Activated CD8-positive, alpha-beta T cell treated with anti-CD3 and anti-CD28 coated beads, Interleukin-2, amount 10 ng/mL, durations not matched to agents 7 days and 5 days (primary cell): ENCODE measurements at regions not wholly inside any gene's neighbourhood (a gene's known extent, or its start where the extent isn't known, plus 50 kb on each side); places are given as distances from the start of the nearest gene placed in this dataset.
"Not testable (repeated sequence)": the region's sequence is repeated elsewhere in the genome, so short reads cannot be mapped to it uniquely, and the experiment has no call there.

Experiments used
- ATAC-seq: fragments of 150-1000 bp; cut with Tn5 transposase; one replicate; pipeline ENCODE4 v1.10.0; 2021; ENCODE audit warnings: moderate library complexity
- CTCF ChIA-PET: fragments of 350-600 bp; sonication (Branson Sonifier 250); formaldehyde crosslinking; loops from one replicate; lab custom pipeline; 2021; ENCODE audit warnings: antibody characterized with exemption; lab: Charles Lee
- POLR2A ChIA-PET: fragments of 350-600 bp; sonication (Branson Sonifier 250); formaldehyde crosslinking; loops from one replicate; lab custom pipeline; 2021; ENCODE audit warnings: antibody characterized with exemption; lab: Charles Lee
- DNase-seq: peaks from one replicate; pipeline ENCODE4 v3.0.0-alpha.2; 2020
- H3K27ac Mint-ChIP-seq: one replicate; pipeline ENCODE4 v1.8.0; 2021; ENCODE audit warnings: mild to moderate bottlenecking, mixed read lengths
- H3K27me3 Mint-ChIP-seq: one replicate; pipeline ENCODE4 v1.8.0; 2021; ENCODE audit warnings: low read depth, mixed read lengths
- H3K36me3 Mint-ChIP-seq: one replicate; pipeline ENCODE4 v1.8.0; 2021; ENCODE audit warnings: low read depth, mixed read lengths
- H3K4me1 Mint-ChIP-seq: one replicate; pipeline ENCODE4 v1.8.0; 2021; ENCODE audit warnings: low read depth, mixed read lengths
- H3K4me3 Mint-ChIP-seq: one replicate; pipeline ENCODE4 v1.8.0; 2021; ENCODE audit warnings: mild to moderate bottlenecking, mixed read lengths
- H3K9me3 Mint-ChIP-seq: one replicate; pipeline ENCODE4 v1.8.0; 2022; ENCODE audit warnings: mixed read lengths; ENCODE audit not compliant: insufficient read depth

- no peak for ATAC-seq
- POLR2A ChIA-PET = no interaction called here
- CTCF ChIA-PET = no interaction called here
- Mint-ChIP-seq H3K4me3 (no peak overlapping the region), H3K27me3 (no peaks in the 10 kb centered on the region), H3K27ac (no peak overlapping the region), H3K9me3 (peaks cover 7% of the 10 kb centered on the region), H3K4me1 (no peaks in the 10 kb centered on the region), H3K36me3 (no peaks in the 10 kb centered on the region)
- no peak for DNase-seq
Observed at GRCh38 chr14:83163016-83163415, 1629.4 kb upstream of the SEL1L start.

GRCh38 chr14:83164016-83164415, 1630.4 kb upstream of the SEL1L start:
- no peaks in the 10 kb centered on the region for H3K36me3 Mint-ChIP-seq
- ChIA-PET POLR2A (no interaction called here), CTCF (no interaction called here)
- no peak overlapping the region for H3K27ac Mint-ChIP-seq
- no peak for DNase-seq
- no peaks in the 10 kb centered on the region for H3K4me1 Mint-ChIP-seq
- ATAC-seq = no peak
- no peak overlapping the region for H3K4me3 Mint-ChIP-seq
- H3K27me3 Mint-ChIP-seq = no peaks in the 10 kb centered on the region
- peaks cover 7% of the 10 kb centered on the region for H3K9me3 Mint-ChIP-seq

- peaks cover 7% of the 10 kb centered on the region for H3K9me3 Mint-ChIP-seq
- no peak overlapping the region for H3K27ac Mint-ChIP-seq
- no peak for DNase-seq
- no peaks in the 10 kb centered on the region for H3K27me3 Mint-ChIP-seq
- CTCF ChIA-PET = no interaction called here
- H3K4me1 Mint-ChIP-seq = no peaks in the 10 kb centered on the region
- POLR2A ChIA-PET = no interaction called here
- no peak overlapping the region for H3K4me3 Mint-ChIP-seq
- ATAC-seq = no peak
- no peaks in the 10 kb centered on the region for H3K36me3 Mint-ChIP-seq
Observed at GRCh38 chr14:83164591-83164990, 1630.9 kb upstream of the SEL1L start.

- H3K27me3 Mint-ChIP-seq = no peaks in the 10 kb centered on the region
- no peak overlapping the region for H3K4me3 Mint-ChIP-seq
- no peak overlapping the region for H3K27ac Mint-ChIP-seq
- peaks cover 25% of the 10 kb centered on the region for H3K9me3 Mint-ChIP-seq
- ATAC-seq (no peak), DNase-seq (no peak)
- no peaks in the 10 kb centered on the region for H3K4me1 Mint-ChIP-seq
- ChIA-PET POLR2A (no interaction called here), CTCF (no interaction called here)
- no peaks in the 10 kb centered on the region for H3K36me3 Mint-ChIP-seq
Observed at GRCh38 chr14:83170165-83170564, 1636.5 kb upstream of the SEL1L start.

- Mint-ChIP-seq H3K36me3 (no peaks in the 10 kb centered on the region), H3K4me1 (no peaks in the 10 kb centered on the region), H3K27ac (no peak overlapping the region), H3K27me3 (no peaks in the 10 kb centered on the region), H3K9me3 (peaks cover 25% of the 10 kb centered on the region), H3K4me3 (no peak overlapping the region)
- POLR2A ChIA-PET = no interaction called here
- DNase-seq = no peak
- CTCF ChIA-PET = no interaction called here
- ATAC-seq = no peak
Observed at GRCh38 chr14:83171761-83172160, 1638.1 kb upstream of the SEL1L start.

- DNase-seq = no peak
- Mint-ChIP-seq H3K4me3 (no peak overlapping the region), H3K4me1 (no peaks in the 10 kb centered on the region), H3K27me3 (no peaks in the 10 kb centered on the region), H3K9me3 (peaks cover 21% of the 10 kb centered on the region), H3K27ac (no peak overlapping the region), H3K36me3 (no peaks in the 10 kb centered on the region)
- ATAC-seq = no peak
- POLR2A ChIA-PET = no interaction called here
- CTCF ChIA-PET = no interaction called here
Observed at GRCh38 chr14:83172363-83172762, 1638.7 kb upstream of the SEL1L start.

GRCh38 chr14:83173687-83174086, 1640.0 kb upstream of the SEL1L start:
- DNase-seq (no peak), ATAC-seq (no peak)
- Mint-ChIP-seq H3K27me3 (no peaks in the 10 kb centered on the region), H3K36me3 (no peaks in the 10 kb centered on the region), H3K4me3 (no peak overlapping the region), H3K9me3 (peaks cover 21% of the 10 kb centered on the region), H3K27ac (no peak overlapping the region), H3K4me1 (no peaks in the 10 kb centered on the region)
- ChIA-PET CTCF (no interaction called here), POLR2A (no interaction called here)

- POLR2A ChIA-PET = no interaction called here
- DNase-seq = no peak
- H3K4me3 Mint-ChIP-seq = no peak overlapping the region
- no peak for ATAC-seq
- peaks cover 4% of the 10 kb centered on the region for H3K9me3 Mint-ChIP-seq
- CTCF ChIA-PET = no interaction called here
- no peaks in the 10 kb centered on the region for H3K4me1 Mint-ChIP-seq
- H3K27me3 Mint-ChIP-seq = no peaks in the 10 kb centered on the region
- no peak overlapping the region for H3K27ac Mint-ChIP-seq
- no peaks in the 10 kb centered on the region for H3K36me3 Mint-ChIP-seq
Observed at GRCh38 chr14:83184531-83184930, 1650.9 kb upstream of the SEL1L start.

GRCh38 chr14:83188311-83188710, 1654.7 kb upstream of the SEL1L start:
- H3K27ac Mint-ChIP-seq, ATAC-seq, H3K27me3 Mint-ChIP-seq, CTCF ChIA-PET, DNase-seq, H3K4me3 Mint-ChIP-seq, H3K4me1 Mint-ChIP-seq, POLR2A ChIA-PET, H3K9me3 Mint-ChIP-seq, H3K36me3 Mint-ChIP-seq: not testable (repeated sequence)

GRCh38 chr14:83196236-83196635, 1662.6 kb upstream of the SEL1L start:
- Mint-ChIP-seq H3K4me3 (no peak overlapping the region), H3K4me1 (no peaks in the 10 kb centered on the region), H3K9me3 (peaks cover 3% of the 10 kb centered on the region), H3K36me3 (no peaks in the 10 kb centered on the region), H3K27me3 (no peaks in the 10 kb centered on the region), H3K27ac (no peak overlapping the region)
- CTCF ChIA-PET = no interaction called here
- ATAC-seq = no peak
- POLR2A ChIA-PET = no interaction called here
- DNase-seq = no peak

GRCh38 chr14:83197271-83197670, 1663.6 kb upstream of the SEL1L start:
- ChIA-PET CTCF (interaction anchor here (0.6 kb wide), 1 partner anchor 14 kb away, joined by 3 read pairs; no protein-coding TSS in a partner anchor), POLR2A (no interaction called here)
- H3K27ac Mint-ChIP-seq = no peak overlapping the region
- peaks cover 3% of the 10 kb centered on the region for H3K9me3 Mint-ChIP-seq
- no peaks in the 10 kb centered on the region for H3K4me1 Mint-ChIP-seq
- H3K4me3 Mint-ChIP-seq = no peak overlapping the region
- no peak for DNase-seq
- no peak for ATAC-seq
- no peaks in the 10 kb centered on the region for H3K36me3 Mint-ChIP-seq
- no peaks in the 10 kb centered on the region for H3K27me3 Mint-ChIP-seq

GRCh38 chr14:83207550-83207949, 1673.9 kb upstream of the SEL1L start:
- no peaks in the 10 kb centered on the region for H3K9me3 Mint-ChIP-seq
- ChIA-PET CTCF (no interaction called here), POLR2A (no interaction called here)

GRCh38 chr14:83208341-83208740, 1674.7 kb upstream of the SEL1L start:
- H3K36me3 Mint-ChIP-seq = no peaks in the 10 kb centered on the region
- H3K9me3 Mint-ChIP-seq = no peaks in the 10 kb centered on the region
- no peak for ATAC-seq
- H3K4me1 Mint-ChIP-seq = no peaks in the 10 kb centered on the region
- CTCF ChIA-PET = no interaction called here
- DNase-seq = no peak
- H3K27ac Mint-ChIP-seq = no peak overlapping the region
- POLR2A ChIA-PET = no interaction called here
- H3K4me3 Mint-ChIP-seq = no peak overlapping the region
- H3K27me3 Mint-ChIP-seq = no peaks in the 10 kb centered on the region

More at GRCh38 chr14:83207550-83207949, 1673.9 kb upstream of the SEL1L start:
- no peaks in the 10 kb centered on the region for H3K36me3 Mint-ChIP-seq
- DNase-seq (no peak), ATAC-seq (no peak)
- H3K4me1 Mint-ChIP-seq = no peaks in the 10 kb centered on the region
- H3K4me3 Mint-ChIP-seq = no peak overlapping the region
- H3K27ac Mint-ChIP-seq = no peak overlapping the region
- no peaks in the 10 kb centered on the region for H3K27me3 Mint-ChIP-seq
